D721Med (cell line): ENCODE measurements at regions not wholly inside any gene's neighbourhood (a gene's known extent, or its start where the extent isn't known, plus 50 kb on each side); places are given as distances from the start of the nearest gene placed in this dataset.

Experiments used
- DNase-seq: peaks from one replicate; pipeline ENCODE4 v3.0.0; 2011; ENCODE audit warnings: low spot score; ENCODE audit not compliant: insufficient read length
- FAIRE-seq: peaks from 2 replicates; lab custom pipeline; 2011; peaks lifted over from hg19 to GRCh38; lab: Jason Lieb, UNC
- CTCF ChIP-seq: IDR thresholded peaks from 2 replicates; pipeline ENCODE4 v1.5.1; 2012; ENCODE audit warnings: mild to moderate bottlenecking, control low read depth; ENCODE audit not compliant: insufficient read depth; ENCODE audit errors: missing control alignments

- FAIRE-seq (no peak), DNase-seq (no peak)
- no peak for TF ChIP-seq CTCF
These were observed 286.5 kb downstream of the NPHP4 start for GRCh38 chr1:5705751-5706150.

- DNase-seq (no peak), FAIRE-seq (no peak)
- no peak for TF ChIP-seq CTCF
These were observed 287.4 kb downstream of the NPHP4 start for GRCh38 chr1:5704561-5705514.

- FAIRE-seq (no peak), DNase-seq (no peak)
- TF ChIP-seq CTCF, result no peak
These were observed 290.6 kb downstream of the NPHP4 start for GRCh38 chr1:5701642-5702041.

- no peak for DNase-seq
- no peak for FAIRE-seq
- no peak for TF ChIP-seq CTCF
These were observed 298.7 kb downstream of the NPHP4 start for GRCh38 chr1:5693568-5693967.

GRCh38 chr1:5692664-5693063 is 299.6 kb downstream of the NPHP4 start:
- FAIRE-seq (no peak), DNase-seq (no peak)
- no peak for TF ChIP-seq CTCF

GRCh38 chr1:5691795-5692509 is 300.3 kb downstream of the NPHP4 start:
- DNase-seq (no peak), FAIRE-seq (no peak)
- no peak for TF ChIP-seq CTCF
